Hepatocyte (in vitro differentiated cells): ENCODE measurements at regions not wholly inside any gene's neighbourhood (a gene's known extent, or its start where the extent isn't known, plus 50 kb on each side); places are given as distances from the start of the nearest gene placed in this dataset.

Experiments
- DNase-seq: peaks from one replicate; pipeline ENCODE4 v3.0.0-alpha.2; 2016; ENCODE audit warnings: low spot score
- H2AFZ ChIP-seq: fragments of 200-600 bp; sonication (generic); 2 replicates; pipeline ENCODE4 v1.6.0; 2016; ENCODE audit warnings: antibody characterized with exemption, mild to moderate bottlenecking
- H3K27ac ChIP-seq: fragments of 200-600 bp; sonication (generic); 2 replicates; pipeline ENCODE4 v1.5.1; 2016; ENCODE audit warnings: mild to moderate bottlenecking
- H3K27me3 ChIP-seq: fragments of 200-600 bp; sonication (generic); 2 replicates; pipeline ENCODE4 v1.6.1; 2016
- H3K36me3 ChIP-seq: fragments of 200-600 bp; sonication (generic); replicated peaks from 2 replicates; pipeline ENCODE4 v1.5.1; 2016; ENCODE audit warnings: low read depth; ENCODE audit not compliant: insufficient read depth
- H3K4me1 ChIP-seq: fragments of 200-600 bp; sonication (generic); 2 replicates; pipeline ENCODE4 v1.5.1; 2016; ENCODE audit warnings: mild to moderate bottlenecking, moderate library complexity; ENCODE audit not compliant: insufficient read depth
- H3K4me2 ChIP-seq: fragments of 200-600 bp; sonication (generic); 2 replicates; pipeline ENCODE4 v1.6.0; 2016
- H3K4me3 ChIP-seq: fragments of 200-600 bp; sonication (generic); 2 replicates; pipeline ENCODE4 v1.5.1; 2016; ENCODE audit warnings: mild to moderate bottlenecking
- H3K79me2 ChIP-seq: fragments of 200-600 bp; sonication (generic); 2 replicates; pipeline ENCODE4 v1.6.0; 2017; ENCODE audit warnings: mild to moderate bottlenecking
- H3K9me2 ChIP-seq: fragments of 200-600 bp; sonication (generic); replicated peaks from 2 replicates; pipeline ENCODE4 v1.6.0; 2017; ENCODE audit warnings: mild to moderate bottlenecking; ENCODE audit not compliant: insufficient read depth
- H3K9me3 ChIP-seq: fragments of 200-600 bp; sonication (generic); 2 replicates; pipeline ENCODE4 v1.5.1; 2016; ENCODE audit warnings: low read depth, mild to moderate bottlenecking
- H4K20me1 ChIP-seq: fragments of 200-600 bp; sonication (generic); 2 replicates; pipeline ENCODE4 v1.6.0; 2016; ENCODE audit warnings: mild to moderate bottlenecking; ENCODE audit not compliant: insufficient read depth, poor library complexity, severe bottlenecking
- CTCF ChIP-seq: fragments of 200-600 bp; sonication (generic); IDR thresholded peaks from 2 replicates; pipeline ENCODE4 v1.5.1; 2016; ENCODE audit warnings: antibody characterized with exemption, mild to moderate bottlenecking; ENCODE audit not compliant: poor library complexity
- EZH2 ChIP-seq: fragments of 200-600 bp; sonication (generic); IDR thresholded peaks from 2 replicates; pipeline ENCODE4 v1.6.1; 2016; ENCODE audit warnings: antibody characterized with exemption, mild to moderate bottlenecking, borderline replicate concordance
- EZH2phosphoT487 ChIP-seq: fragments of 200-600 bp; sonication (generic); IDR thresholded peaks from one replicate; pipeline ENCODE4 v1.6.1; 2018; ENCODE audit warnings: antibody characterized with exemption, mild to moderate bottlenecking, low read depth, moderate library complexity; ENCODE audit not compliant: unreplicated experiment, severe bottlenecking
- WGBS: methylation state at CpG from one replicate; pipeline ENCODE4 v1.1.6; 2016; ENCODE audit warnings: low lambda C conversion rate; ENCODE audit errors: missing lambda C conversion rate; 5-methylcytosine and 5-hydroxymethylcytosine counted together

DNA sequence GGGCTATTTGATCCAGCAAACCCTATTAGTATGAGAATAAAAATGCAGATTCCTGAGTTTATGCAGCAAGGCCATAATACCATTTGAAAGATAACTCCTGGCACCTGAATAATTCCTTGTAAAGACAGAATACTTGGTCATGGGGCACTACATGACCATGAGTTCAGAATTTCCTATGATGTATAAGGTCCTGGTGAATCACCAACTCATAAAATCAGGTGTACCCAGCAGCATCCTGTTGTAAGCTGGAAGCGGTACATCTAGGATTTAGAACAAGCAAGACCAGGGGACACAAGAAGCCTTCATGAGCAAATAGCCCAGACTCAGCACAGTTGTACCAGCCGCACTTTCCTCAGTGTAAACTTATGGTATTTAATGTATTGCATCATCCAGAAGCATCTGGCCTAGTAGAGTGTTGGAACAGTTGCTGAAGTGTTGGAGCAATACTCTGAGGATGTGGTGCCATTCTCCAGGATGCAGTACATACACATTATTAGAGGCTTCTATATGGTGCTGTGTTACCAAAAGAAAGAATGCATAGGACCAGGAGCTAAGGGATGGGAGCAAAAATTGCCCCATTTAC is 233.4 kb downstream of the SQOR start:
- TF ChIP-seq EZH2phosphoT487 (no peak), EZH2 (no peak), CTCF (no peak)
- H3K79me2 ChIP-seq: no peaks in the 10 kb centered on the region

GRCh38 chr15:45869034-45869668 is 234.3 kb downstream of the SQOR start:
- WGBS: 91% methylated on average over 5 of the region's 5 CpGs
- Histone ChIP-seq H3K4me1 (no peaks in the 10 kb centered on the region), H3K36me3 (no peaks in the 10 kb centered on the region), H3K27ac (no peak overlapping the region), H3K4me2 (no peak overlapping the region), H3K4me3 (no peak overlapping the region), H3K79me2 (no peaks in the 10 kb centered on the region), H3K9me2 (no peaks in the 10 kb centered on the region), H3K27me3 (no peaks in the 10 kb centered on the region), H4K20me1 (no peaks in the 10 kb centered on the region), H3K9me3 (no peaks in the 10 kb centered on the region), H2AFZ (no peak overlapping the region)
- no peak for DNase-seq
- no peak for TF ChIP-seq EZH2phosphoT487
- TF ChIP-seq CTCF: no peak
- TF ChIP-seq EZH2: no peak

More for the DNA sequence above, 233.4 kb downstream of the SQOR start:
- Histone ChIP-seq H3K4me3 (no peak overlapping the region), H3K9me3 (no peaks in the 10 kb centered on the region), H3K27me3 (no peaks in the 10 kb centered on the region), H4K20me1 (no peaks in the 10 kb centered on the region), H3K4me1 (no peaks in the 10 kb centered on the region), H3K9me2 (no peaks in the 10 kb centered on the region), H3K4me2 (no peak overlapping the region), H3K36me3 (no peaks in the 10 kb centered on the region), H2AFZ (no peak overlapping the region), H3K27ac (no peak overlapping the region)
- DNase-seq: no peak
- 91% methylated on average over 2 of the region's 2 CpGs for WGBS

DNA sequence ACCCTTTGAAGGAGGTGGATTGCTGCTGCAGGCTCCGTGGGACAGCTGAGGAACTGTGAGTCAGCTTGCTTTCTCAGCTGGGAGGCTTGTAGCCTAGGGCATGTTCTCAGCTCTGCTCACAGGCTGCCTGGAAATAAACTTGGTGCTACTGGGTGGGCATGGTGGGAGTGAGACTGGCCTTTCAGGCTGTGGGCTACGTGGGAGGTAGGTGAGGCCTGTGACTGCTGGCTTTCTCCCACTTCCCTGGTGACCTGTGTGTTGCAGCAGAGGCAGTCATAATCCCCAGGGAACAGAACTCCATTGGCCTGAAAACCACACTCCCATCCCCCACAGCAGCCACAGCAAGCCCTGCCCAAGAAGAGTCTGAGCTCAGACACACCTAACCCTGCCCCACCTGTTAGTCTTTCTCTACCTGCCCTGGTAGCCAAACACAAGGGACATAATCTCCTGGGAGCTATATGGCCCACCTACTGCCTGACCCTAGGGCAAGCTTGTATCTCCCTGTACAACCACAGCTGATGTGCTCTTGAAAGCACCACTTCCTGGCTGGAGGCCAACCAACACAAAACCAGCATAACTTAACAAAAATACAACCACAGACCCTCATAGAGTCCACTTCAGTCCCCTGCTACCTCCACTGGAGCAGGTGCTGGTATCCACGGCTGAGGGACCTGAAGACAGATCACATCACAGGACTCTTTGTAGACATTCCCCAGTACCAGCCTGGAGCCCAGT is 236.5 kb downstream of the SQOR start:
- Histone ChIP-seq H3K9me2 (no peaks in the 10 kb centered on the region), H2AFZ (no peak overlapping the region), H3K4me2 (no peak overlapping the region), H3K27ac (no peak overlapping the region), H3K4me3 (no peak overlapping the region), H3K9me3 (no peaks in the 10 kb centered on the region), H4K20me1 (no peaks in the 10 kb centered on the region), H3K79me2 (no peaks in the 10 kb centered on the region), H3K4me1 (no peaks in the 10 kb centered on the region), H3K36me3 (no peaks in the 10 kb centered on the region), H3K27me3 (no peaks in the 10 kb centered on the region)
- TF ChIP-seq EZH2 (no peak), EZH2phosphoT487 (no peak), CTCF (no peak)
- no peak for DNase-seq
- WGBS: 63% methylated on average over 3 of the region's 3 CpGs
